Neural cell (in vitro differentiated cells): ENCODE measurements at regions not wholly inside any gene's neighbourhood (a gene's known extent, or its start where the extent isn't known, plus 50 kb on each side); places are given as distances from the start of the nearest gene placed in this dataset.

Experiments
- H2AFZ ChIP-seq: fragments of 200-600, 300-800 bp; sonication (generic), shearing (Covaris generic); 2 replicates; pipeline ENCODE4 v1.6.0; 2014; ENCODE audit warnings: low read depth, mild to moderate bottlenecking, antibody characterized with exemption, low read length, moderate library complexity
- H3F3A ChIP-seq: fragments of 200-600 bp; shearing (Covaris generic); 2 replicates; pipeline ENCODE4 v1.6.1; 2016; ENCODE audit warnings: mild to moderate bottlenecking, moderate library complexity, mixed read lengths, antibody characterized with exemption, low read length; ENCODE audit not compliant: insufficient read depth, poor library complexity, severe bottlenecking
- H3K27ac ChIP-seq: fragments of 200-600, 300-800 bp; sonication (generic), shearing (Covaris generic); 2 replicates; pipeline ENCODE4 v1.5.1; 2014; ENCODE audit warnings: mild to moderate bottlenecking, low read length, moderate library complexity
- H3K27me3 ChIP-seq: fragments of 300-800, 200-600 bp; sonication (generic), shearing (Covaris generic); 2 replicates; pipeline ENCODE4 v1.6.0; 2014; ENCODE audit warnings: mild to moderate bottlenecking, low read depth, low read length, moderate library complexity; ENCODE audit not compliant: insufficient read depth
- H3K36me3 ChIP-seq: fragments of 300-800, 200-600 bp; sonication (generic), shearing (Covaris generic); 2 replicates; pipeline ENCODE4 v1.5.1; 2014; ENCODE audit warnings: mild to moderate bottlenecking, antibody characterized with exemption, low read length, moderate library complexity; ENCODE audit not compliant: insufficient read depth
- H3K4me2 ChIP-seq: fragments of 300-800, 200-600 bp; sonication (generic), shearing (Covaris generic); 2 replicates; pipeline ENCODE4 v1.6.0; 2014; ENCODE audit warnings: mild to moderate bottlenecking, low read length
- H3K4me3 ChIP-seq: fragments of 300-800, 200-600 bp; sonication (generic), shearing (Covaris generic); 2 replicates; pipeline ENCODE4 v1.5.1; 2014; ENCODE audit warnings: mild to moderate bottlenecking, low read length, moderate library complexity
- H3K79me2 ChIP-seq: fragments of 200-600 bp; shearing (Covaris generic); replicated peaks from 2 replicates; pipeline ENCODE4 v1.6.0; 2014; ENCODE audit warnings: mild to moderate bottlenecking, low read length, moderate library complexity; ENCODE audit not compliant: insufficient read depth
- H3K9ac ChIP-seq: fragments of 300-800, 200-600 bp; sonication (generic), shearing (Covaris generic); 2 replicates; pipeline ENCODE4 v1.6.1; 2016; ENCODE audit warnings: mild to moderate bottlenecking, low read length, mixed read lengths
- H3K9me2 ChIP-seq: fragments of 200-600 bp; shearing (Covaris generic); 2 replicates; pipeline ENCODE4 v1.6.1; 2016; ENCODE audit warnings: mild to moderate bottlenecking, low read length, mixed read lengths; ENCODE audit not compliant: insufficient read depth
- H3K9me3 ChIP-seq: fragments of 200-600, 300-800 bp; sonication (generic), shearing (Covaris generic); 2 replicates; pipeline ENCODE4 v1.6.1; 2016; ENCODE audit warnings: mild to moderate bottlenecking, mixed run types, low read length, moderate library complexity, mixed read lengths
- H4K20me1 ChIP-seq: fragments of 200-600 bp; shearing (Covaris generic); 2 replicates; pipeline ENCODE4 v1.6.1; 2016; ENCODE audit warnings: mild to moderate bottlenecking, mixed run types; ENCODE audit not compliant: insufficient read depth
- EP300 ChIP-seq: fragments of 450-650 bp; conservative IDR thresholded peaks from 2 replicates; pipeline ENCODE4 v1.6.1; 2014; ENCODE audit warnings: antibody characterized with exemption, mild to moderate bottlenecking, moderate library complexity; ENCODE audit not compliant: poor library complexity, severe bottlenecking
- EZH2 ChIP-seq: fragments of 200-600, 300-800 bp; shearing (Covaris generic), sonication (generic); IDR thresholded peaks from 2 replicates; pipeline ENCODE4 v1.6.1; 2014; ENCODE audit warnings: antibody characterized with exemption, low read length, borderline replicate concordance, mild to moderate bottlenecking; ENCODE audit not compliant: insufficient read depth, poor library complexity, severe bottlenecking
- MXI1 ChIP-seq: fragments of 450-650 bp; conservative IDR thresholded peaks from 2 replicates; pipeline ENCODE4 v1.6.1; 2014; ENCODE audit warnings: antibody characterized with exemption, mild to moderate bottlenecking; ENCODE audit not compliant: poor library complexity, severe bottlenecking
- POLR2AphosphoS5 ChIP-seq: IDR thresholded peaks from 2 replicates; pipeline ENCODE4 v1.6.1; 2012
- RAD21 ChIP-seq: fragments of 450-650 bp; conservative IDR thresholded peaks from 2 replicates; pipeline ENCODE4 v1.6.1; 2014; ENCODE audit warnings: antibody characterized with exemption, mild to moderate bottlenecking, moderate library complexity
- SMC3 ChIP-seq: fragments of 450-650 bp; conservative IDR thresholded peaks from 2 replicates; pipeline ENCODE4 v1.6.1; 2014; ENCODE audit warnings: antibody characterized with exemption, mild to moderate bottlenecking, moderate library complexity; ENCODE audit not compliant: poor library complexity
- TAF1 ChIP-seq: IDR thresholded peaks from 2 replicates; pipeline ENCODE4 v1.6.1; 2012; ENCODE audit warnings: low read depth
- TF ChIP-seq, protein P1 (sequence below): fragments of 450-650 bp; IDR thresholded peaks from 2 replicates; pipeline ENCODE4 v1.5.1; 2014; ENCODE audit warnings: antibody characterized with exemption, mild to moderate bottlenecking, moderate library complexity; ENCODE audit not compliant: poor library complexity, severe bottlenecking
- TF ChIP-seq, protein P2 (sequence below): IDR thresholded peaks from 2 replicates; pipeline ENCODE4 v1.6.1; 2012; ENCODE audit warnings: borderline replicate concordance

DNA sequence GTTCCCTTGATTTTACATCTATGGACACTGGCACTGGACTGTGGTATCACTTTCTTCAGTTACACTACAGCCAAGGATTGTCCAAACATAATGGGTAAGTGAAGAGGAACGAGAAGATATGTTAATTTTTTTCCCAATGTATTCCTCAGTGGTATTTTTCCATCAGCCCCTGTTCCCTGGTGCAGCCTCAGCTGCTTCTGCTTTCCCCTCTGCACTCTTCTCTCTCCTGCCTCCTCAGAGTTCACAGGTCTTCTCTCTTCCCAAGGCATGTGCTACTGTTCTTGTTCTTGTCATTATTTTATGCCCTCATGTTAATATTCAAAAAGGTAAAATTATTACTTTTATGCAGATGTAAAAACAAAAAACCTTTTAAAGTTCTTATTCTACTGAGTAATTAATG, 378.0 kb upstream of the NRXN1 start:
- no peaks in the 10 kb centered on the region for H3F3A ChIP-seq
- no peak overlapping the region for H3K4me2 ChIP-seq
- H3K27ac ChIP-seq, result no peak overlapping the region
- no peaks in the 10 kb centered on the region for H3K9me3 ChIP-seq
- H3K4me3 ChIP-seq, result no peak overlapping the region
- no peaks in the 10 kb centered on the region for H3K79me2 ChIP-seq
- no peak overlapping the region for H3K9ac ChIP-seq
- no peaks in the 10 kb centered on the region for H3K9me2 ChIP-seq
- H2AFZ ChIP-seq, result no peak overlapping the region
- no peaks in the 10 kb centered on the region for H4K20me1 ChIP-seq
- H3K27me3 ChIP-seq, result no peaks in the 10 kb centered on the region
- no peak for TF ChIP-seq MXI1
- H3K36me3 ChIP-seq, result no peaks in the 10 kb centered on the region

DNA sequence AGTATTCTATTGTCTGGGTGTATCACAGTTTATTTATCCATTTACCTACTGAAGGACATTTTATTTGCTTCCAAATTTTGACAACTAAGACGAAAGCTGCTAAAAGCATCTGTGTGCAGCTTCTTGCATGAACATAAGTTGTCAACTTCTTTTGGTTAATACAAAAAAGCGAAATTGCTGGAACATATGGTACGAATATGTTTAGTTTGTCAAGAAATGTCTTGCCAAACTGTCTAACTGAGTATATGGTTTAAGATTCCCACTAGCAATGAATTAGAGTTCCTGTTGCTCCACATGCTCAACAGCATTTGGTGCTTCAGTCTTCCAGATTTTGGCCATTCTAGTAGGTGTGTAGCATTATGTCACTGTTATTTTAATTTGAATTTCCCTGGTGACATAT, 372.3 kb upstream of the NRXN1 start:
- Histone ChIP-seq H3K4me3 (no peak overlapping the region), H4K20me1 (no peaks in the 10 kb centered on the region), H2AFZ (no peak overlapping the region), H3K27ac (no peak overlapping the region), H3K9ac (no peak overlapping the region), H3K4me2 (no peak overlapping the region), H3K79me2 (no peaks in the 10 kb centered on the region), H3K36me3 (no peaks in the 10 kb centered on the region), H3K9me2 (no peaks in the 10 kb centered on the region), H3K27me3 (no peaks in the 10 kb centered on the region), H3F3A (no peaks in the 10 kb centered on the region), H3K9me3 (peaks cover 3% of the 10 kb centered on the region)
- TF ChIP-seq, protein P1, sequence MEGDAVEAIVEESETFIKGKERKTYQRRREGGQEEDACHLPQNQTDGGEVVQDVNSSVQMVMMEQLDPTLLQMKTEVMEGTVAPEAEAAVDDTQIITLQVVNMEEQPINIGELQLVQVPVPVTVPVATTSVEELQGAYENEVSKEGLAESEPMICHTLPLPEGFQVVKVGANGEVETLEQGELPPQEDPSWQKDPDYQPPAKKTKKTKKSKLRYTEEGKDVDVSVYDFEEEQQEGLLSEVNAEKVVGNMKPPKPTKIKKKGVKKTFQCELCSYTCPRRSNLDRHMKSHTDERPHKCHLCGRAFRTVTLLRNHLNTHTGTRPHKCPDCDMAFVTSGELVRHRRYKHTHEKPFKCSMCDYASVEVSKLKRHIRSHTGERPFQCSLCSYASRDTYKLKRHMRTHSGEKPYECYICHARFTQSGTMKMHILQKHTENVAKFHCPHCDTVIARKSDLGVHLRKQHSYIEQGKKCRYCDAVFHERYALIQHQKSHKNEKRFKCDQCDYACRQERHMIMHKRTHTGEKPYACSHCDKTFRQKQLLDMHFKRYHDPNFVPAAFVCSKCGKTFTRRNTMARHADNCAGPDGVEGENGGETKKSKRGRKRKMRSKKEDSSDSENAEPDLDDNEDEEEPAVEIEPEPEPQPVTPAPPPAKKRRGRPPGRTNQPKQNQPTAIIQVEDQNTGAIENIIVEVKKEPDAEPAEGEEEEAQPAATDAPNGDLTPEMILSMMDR, result no peak
- TF ChIP-seq EZH2 (no peak), TAF1 (no peak), MXI1 (no peak), SMC3 (no peak), EP300 (no peak), POLR2AphosphoS5 (no peak), RAD21 (no peak)
- TF ChIP-seq, protein P2, sequence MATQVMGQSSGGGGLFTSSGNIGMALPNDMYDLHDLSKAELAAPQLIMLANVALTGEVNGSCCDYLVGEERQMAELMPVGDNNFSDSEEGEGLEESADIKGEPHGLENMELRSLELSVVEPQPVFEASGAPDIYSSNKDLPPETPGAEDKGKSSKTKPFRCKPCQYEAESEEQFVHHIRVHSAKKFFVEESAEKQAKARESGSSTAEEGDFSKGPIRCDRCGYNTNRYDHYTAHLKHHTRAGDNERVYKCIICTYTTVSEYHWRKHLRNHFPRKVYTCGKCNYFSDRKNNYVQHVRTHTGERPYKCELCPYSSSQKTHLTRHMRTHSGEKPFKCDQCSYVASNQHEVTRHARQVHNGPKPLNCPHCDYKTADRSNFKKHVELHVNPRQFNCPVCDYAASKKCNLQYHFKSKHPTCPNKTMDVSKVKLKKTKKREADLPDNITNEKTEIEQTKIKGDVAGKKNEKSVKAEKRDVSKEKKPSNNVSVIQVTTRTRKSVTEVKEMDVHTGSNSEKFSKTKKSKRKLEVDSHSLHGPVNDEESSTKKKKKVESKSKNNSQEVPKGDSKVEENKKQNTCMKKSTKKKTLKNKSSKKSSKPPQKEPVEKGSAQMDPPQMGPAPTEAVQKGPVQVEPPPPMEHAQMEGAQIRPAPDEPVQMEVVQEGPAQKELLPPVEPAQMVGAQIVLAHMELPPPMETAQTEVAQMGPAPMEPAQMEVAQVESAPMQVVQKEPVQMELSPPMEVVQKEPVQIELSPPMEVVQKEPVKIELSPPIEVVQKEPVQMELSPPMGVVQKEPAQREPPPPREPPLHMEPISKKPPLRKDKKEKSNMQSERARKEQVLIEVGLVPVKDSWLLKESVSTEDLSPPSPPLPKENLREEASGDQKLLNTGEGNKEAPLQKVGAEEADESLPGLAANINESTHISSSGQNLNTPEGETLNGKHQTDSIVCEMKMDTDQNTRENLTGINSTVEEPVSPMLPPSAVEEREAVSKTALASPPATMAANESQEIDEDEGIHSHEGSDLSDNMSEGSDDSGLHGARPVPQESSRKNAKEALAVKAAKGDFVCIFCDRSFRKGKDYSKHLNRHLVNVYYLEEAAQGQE, result no peak

DNA sequence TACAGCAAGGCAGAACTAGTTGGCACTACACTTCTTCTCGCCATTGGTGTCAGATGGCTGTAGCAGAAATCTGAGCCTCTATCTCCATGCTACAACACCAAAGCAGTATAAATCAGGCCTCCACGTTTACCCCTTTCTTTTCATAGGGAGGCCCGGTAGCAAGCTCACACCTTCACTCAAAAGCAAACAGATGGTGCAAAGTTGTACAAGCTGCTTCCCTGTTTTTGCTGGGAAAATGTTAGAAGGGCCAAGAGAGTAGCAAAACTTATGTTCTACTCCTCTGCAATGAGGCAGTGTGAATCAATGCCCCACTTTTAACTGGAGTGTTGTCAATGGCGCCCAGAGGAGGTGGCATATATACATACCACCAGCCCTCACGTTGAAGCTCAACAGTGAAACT, 369.6 kb upstream of the NRXN1 start:
- H3K36me3 ChIP-seq, result no peaks in the 10 kb centered on the region
- no peaks in the 10 kb centered on the region for H3F3A ChIP-seq

More for the DNA sequence above, 369.6 kb upstream of the NRXN1 start:
- H3K79me2 ChIP-seq, result no peaks in the 10 kb centered on the region
- no peak overlapping the region for H3K9ac ChIP-seq
- H3K4me2 ChIP-seq, result no peak overlapping the region
- H2AFZ ChIP-seq, result no peak overlapping the region
- no peaks in the 10 kb centered on the region for H4K20me1 ChIP-seq
- H3K27me3 ChIP-seq, result no peaks in the 10 kb centered on the region
- H3K9me2 ChIP-seq, result no peaks in the 10 kb centered on the region
- H3K27ac ChIP-seq, result no peak overlapping the region
- TF ChIP-seq EZH2 (no peak), POLR2AphosphoS5 (no peak), SMC3 (no peak), MXI1 (no peak), TAF1 (no peak), EP300 (no peak), RAD21 (no peak)
- TF ChIP-seq, protein P2, result no peak
- TF ChIP-seq, protein P1, result no peak
- H3K4me3 ChIP-seq, result no peak overlapping the region
- H3K9me3 ChIP-seq, result peaks cover 3% of the 10 kb centered on the region
